ENCODE measurements at regions not wholly inside any gene's neighbourhood (a gene's known extent, or its start where the extent isn't known, plus 50 kb on each side); places are given as distances from the start of the nearest gene placed in this dataset.

GRCh38 chr7:17181482-17181881 lies 117.0 kb upstream of the AHR start:
- Histone ChIP-seq H3K9me3 (no peaks in the 10 kb centered on the region), H3K4me3 (no peak overlapping the region), H3K4me1 (peaks cover 19% of the 10 kb centered on the region), H3K27ac (no peak overlapping the region), H3K36me3 (no peaks in the 10 kb centered on the region), H3K27me3 (no peaks in the 10 kb centered on the region)
- no peak for DNase-seq (ENCODE audit: extremely low spot score in 2 of 2)
- intact Hi-C loops (cut with DNase I) = no loop called here
- TF ChIP-seq CTCF (IDR thresholded peaks at IDR 0.05) (no peak), POLR2AphosphoS5 (IDR thresholded peaks at IDR 0.05; ENCODE audit: insufficient read depth in 1 of 2, low read depth in 1 of 2) (no peak), POLR2A (IDR thresholded peaks at IDR 0.05) (no peak)

DNA sequence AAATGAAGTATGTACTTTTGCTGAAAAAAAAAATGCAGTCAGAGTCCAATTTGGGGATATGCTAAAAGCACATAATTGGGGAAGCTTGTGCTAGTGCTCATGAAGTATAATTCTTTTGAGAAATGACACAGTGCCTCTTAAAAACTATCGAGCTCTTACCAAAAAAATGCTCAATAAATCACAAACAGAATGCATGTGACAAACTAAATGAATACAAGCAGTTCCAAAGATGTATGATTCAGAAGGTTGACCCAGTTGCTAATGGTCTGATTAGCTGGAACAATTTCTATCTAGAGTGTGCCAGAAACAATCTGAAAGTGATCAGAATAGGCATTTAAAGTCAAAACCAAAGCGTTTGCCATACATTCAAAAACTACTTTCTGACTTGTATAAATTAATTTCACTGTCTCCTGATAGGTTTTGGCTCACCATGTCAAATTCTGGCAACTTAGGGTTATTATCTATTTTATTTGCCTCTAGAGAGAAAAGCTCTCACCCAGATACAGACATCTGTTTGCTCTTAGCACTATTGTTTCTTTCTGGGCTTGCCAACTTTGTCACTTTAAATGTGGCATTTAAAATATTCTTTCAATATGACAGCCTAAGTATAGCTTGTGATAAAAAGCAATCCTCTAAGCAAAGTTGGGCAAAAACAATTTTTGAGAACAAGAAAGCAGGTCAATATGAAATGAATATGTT lies 114.7 kb upstream of the AHR start:
- TF ChIP-seq POLR2AphosphoS5 (IDR thresholded peaks at IDR 0.05; ENCODE audit: insufficient read depth in 1 of 2, low read depth in 1 of 2) = no peak
- TF ChIP-seq POLR2A (IDR thresholded peaks at IDR 0.05) = no peak
- no peak for TF ChIP-seq CTCF (IDR thresholded peaks at IDR 0.05)
- Histone ChIP-seq H3K4me1 (peaks cover 21% of the 10 kb centered on the region), H3K9me3 (no peaks in the 10 kb centered on the region), H3K36me3 (no peaks in the 10 kb centered on the region), H3K27me3 (no peaks in the 10 kb centered on the region), H3K4me3 (no peak overlapping the region), H3K27ac (peak overlapping the region; percentile 9)
- no peak for DNase-seq (ENCODE audit: extremely low spot score in 2 of 2)
- intact Hi-C loops (cut with DNase I) = no loop called here

GRCh38 chr7:17184805-17185689 lies 113.4 kb upstream of the AHR start:
- no peaks in the 10 kb centered on the region for H3K36me3 ChIP-seq
- DNase-seq (ENCODE audit: extremely low spot score in 2 of 2) = no peak
- peak overlapping the region; percentile 51 for H3K27ac ChIP-seq
- H3K4me3 ChIP-seq = no peak overlapping the region
- intact Hi-C loops (cut with DNase I) = no loop called here
- no peaks in the 10 kb centered on the region for H3K27me3 ChIP-seq
- H3K9me3 ChIP-seq = no peaks in the 10 kb centered on the region
- TF ChIP-seq CTCF (IDR thresholded peaks at IDR 0.05) (no peak), POLR2A (IDR thresholded peaks at IDR 0.05) (no peak), POLR2AphosphoS5 (IDR thresholded peaks at IDR 0.05; ENCODE audit: insufficient read depth in 1 of 2, low read depth in 1 of 2) (no peak)
- H3K4me1 ChIP-seq = peaks cover 21% of the 10 kb centered on the region

GRCh38 chr7:17185690-17186070 lies 112.8 kb upstream of the AHR start:
- Histone ChIP-seq H3K4me1 (peaks cover 21% of the 10 kb centered on the region), H3K27ac (no peak overlapping the region), H3K9me3 (no peaks in the 10 kb centered on the region)

More at GRCh38 chr7:17185690-17186070, 112.8 kb upstream of the AHR start:
- intact Hi-C loops (cut with DNase I) = no loop called here
- no peak overlapping the region for H3K4me3 ChIP-seq
- H3K27me3 ChIP-seq = no peaks in the 10 kb centered on the region
- no peak for TF ChIP-seq POLR2AphosphoS5 (IDR thresholded peaks at IDR 0.05; ENCODE audit: insufficient read depth in 1 of 2, low read depth in 1 of 2)
- TF ChIP-seq CTCF (IDR thresholded peaks at IDR 0.05) = no peak
- no peak for TF ChIP-seq POLR2A (IDR thresholded peaks at IDR 0.05)
- no peak for DNase-seq (ENCODE audit: extremely low spot score in 2 of 2)
- H3K36me3 ChIP-seq = no peaks in the 10 kb centered on the region

Data from vagina (tissue), 2 donors.